ENCODE measurements at regions not wholly inside any gene's neighbourhood (a gene's known extent, or its start where the extent isn't known, plus 50 kb on each side); places are given as distances from the start of the nearest gene placed in this dataset.

GRCh38 chr5:1681955-1682354 is 117.7 kb downstream of the MRPL36 start:
- Histone ChIP-seq H3K4me3 (replicated peaks; ENCODE audit: low read depth, low read length) (no peak overlapping the region), H3K27me3 (replicated peaks; ENCODE audit: control insufficient read depth, insufficient read depth, low read length) (no peaks in the 10 kb centered on the region; the same call in 1 of the 2 replicates), H3K36me3 (ENCODE audit: control insufficient read depth, insufficient read depth, low read length) (no peaks in the 10 kb centered on the region)
- TF ChIP-seq CTCF (IDR thresholded peaks at IDR 0.05; ENCODE audit: insufficient read depth, low read length, poor library complexity, severe bottlenecking), result no peak
- DNase-seq (ENCODE audit: extremely low read depth, insufficient read length), result no peak

- TF ChIP-seq CTCF (IDR thresholded peaks at IDR 0.05; ENCODE audit: insufficient read depth, low read length, poor library complexity, severe bottlenecking), result no peak
- Histone ChIP-seq H3K36me3 (ENCODE audit: control insufficient read depth, insufficient read depth, low read length) (no peaks in the 10 kb centered on the region), H3K4me3 (replicated peaks; ENCODE audit: low read depth, low read length) (no peak overlapping the region), H3K27me3 (replicated peaks; ENCODE audit: control insufficient read depth, insufficient read depth, low read length) (no peaks in the 10 kb centered on the region; the same call in none of the 2 replicates)
- no peak for DNase-seq (ENCODE audit: extremely low read depth, insufficient read length)
Observed at GRCh38 chr5:1673042-1673677, 126.5 kb downstream of the MRPL36 start.

GRCh38 chr5:1672396-1672795 is 127.2 kb downstream of the MRPL36 start:
- H3K27me3 ChIP-seq (replicated peaks; ENCODE audit: control insufficient read depth, insufficient read depth, low read length), result no peaks in the 10 kb centered on the region; the same call in none of the 2 replicates
- no peak overlapping the region for H3K4me3 ChIP-seq (replicated peaks; ENCODE audit: low read depth, low read length)
- no peak for DNase-seq (ENCODE audit: extremely low read depth, insufficient read length)
- TF ChIP-seq CTCF (IDR thresholded peaks at IDR 0.05; ENCODE audit: insufficient read depth, low read length, poor library complexity, severe bottlenecking), result no peak
- no peaks in the 10 kb centered on the region for H3K36me3 ChIP-seq (ENCODE audit: control insufficient read depth, insufficient read depth, low read length)

- no peaks in the 10 kb centered on the region for H3K36me3 ChIP-seq (ENCODE audit: control insufficient read depth, insufficient read depth, low read length)
- no peaks in the 10 kb centered on the region; the same call in none of the 2 replicates for H3K27me3 ChIP-seq (replicated peaks; ENCODE audit: control insufficient read depth, insufficient read depth, low read length)
- no peak for DNase-seq (ENCODE audit: extremely low read depth, insufficient read length)
- TF ChIP-seq CTCF (IDR thresholded peaks at IDR 0.05; ENCODE audit: insufficient read depth, low read length, poor library complexity, severe bottlenecking), result no peak
- H3K4me3 ChIP-seq (replicated peaks; ENCODE audit: low read depth, low read length), result no peak overlapping the region
Observed at GRCh38 chr5:1671351-1671750, 128.3 kb downstream of the MRPL36 start.

- no peaks in the 10 kb centered on the region; the same call in none of the 2 replicates for H3K27me3 ChIP-seq (replicated peaks; ENCODE audit: control insufficient read depth, insufficient read depth, low read length)
- TF ChIP-seq CTCF (IDR thresholded peaks at IDR 0.05; ENCODE audit: insufficient read depth, low read length, poor library complexity, severe bottlenecking), result no peak
- DNase-seq (ENCODE audit: extremely low read depth, insufficient read length), result no peak
Observed at GRCh38 chr5:1670351-1670750, 129.3 kb downstream of the MRPL36 start.

More at GRCh38 chr5:1670351-1670750, 129.3 kb downstream of the MRPL36 start:
- Histone ChIP-seq H3K36me3 (ENCODE audit: control insufficient read depth, insufficient read depth, low read length) (no peaks in the 10 kb centered on the region), H3K4me3 (replicated peaks; ENCODE audit: low read depth, low read length) (no peak overlapping the region)
